Caco-2 (cell line): ENCODE measurements at regions not wholly inside any gene's neighbourhood (a gene's known extent, or its start where the extent isn't known, plus 50 kb on each side); places are given as distances from the start of the nearest gene placed in this dataset.

Source experiments
- BruUV-seq: library from RNA; stranded (reverse); fragments of 400-500 nt; replicated peaks from 2 replicates; lab custom pipeline; 2021; lab: Mats Ljungman, UMichigan
- CTCF ChIA-PET: fragments of 300-600 bp; sonication (Branson Sonifier 250); formaldehyde crosslinking; loops from one replicate; lab custom pipeline; 2022; ENCODE audit warnings: antibody characterized with exemption; lab: Charles Lee
- POLR2A ChIA-PET: fragments of 300-600 bp; sonication (Branson Sonifier 250); formaldehyde crosslinking; loops from one replicate; lab custom pipeline; 2022; ENCODE audit warnings: antibody characterized with exemption; lab: Charles Lee
- DNase-seq, 2 experiments: peaks; one replicate each; pipeline versions ENCODE4 v3.0.0 to v3.0.0-alpha.2; 2020 to 2022
- H3K27me3 ChIP-seq: replicated peaks from 2 replicates; pipeline ENCODE4 v1.6.0; 2011; ENCODE audit warnings: low read length; ENCODE audit not compliant: control insufficient read depth, insufficient read depth
- H3K36me3 ChIP-seq: 2 replicates; pipeline ENCODE4 v1.5.1; 2011; ENCODE audit warnings: low read length; ENCODE audit not compliant: control insufficient read depth, insufficient read depth
- H3K4me1 ChIP-seq: fragments of 250-450 bp; sonication (Bioruptor Pico); 2 replicates; pipeline ENCODE4 v1.5.1; 2020; ENCODE audit warnings: mild to moderate bottlenecking
- H3K4me3 ChIP-seq: 2 replicates; pipeline ENCODE4 v1.5.1; 2011; ENCODE audit warnings: low read depth, mild to moderate bottlenecking, control low read depth, low read length
- H3K9me3 ChIP-seq: fragments of 250-450 bp; sonication (Bioruptor Pico); 2 replicates; pipeline ENCODE4 v1.5.1; 2020; ENCODE audit warnings: mild to moderate bottlenecking, moderate library complexity
- H3K27ac Mint-ChIP-seq: one replicate; pipeline ENCODE4 v1.8.0; 2022; ENCODE audit warnings: mixed read lengths; ENCODE audit not compliant: unreplicated experiment
- H3K27me3 Mint-ChIP-seq: one replicate; pipeline ENCODE4 v1.8.0; 2022; ENCODE audit warnings: mixed read lengths; ENCODE audit not compliant: insufficient read depth, unreplicated experiment
- H3K36me3 Mint-ChIP-seq: one replicate; pipeline ENCODE4 v1.8.0; 2022; ENCODE audit warnings: mild to moderate bottlenecking, mixed read lengths; ENCODE audit not compliant: insufficient read depth, unreplicated experiment
- H3K4me1 Mint-ChIP-seq: one replicate; pipeline ENCODE4 v1.8.0; 2022; ENCODE audit warnings: low read depth, mixed read lengths; ENCODE audit not compliant: unreplicated experiment
- H3K4me3 Mint-ChIP-seq: one replicate; pipeline ENCODE4 v1.8.0; 2022; ENCODE audit warnings: mild to moderate bottlenecking, moderate library complexity, mixed read lengths; ENCODE audit not compliant: unreplicated experiment
- H3K9me3 Mint-ChIP-seq: one replicate; pipeline ENCODE4 v1.8.0; 2022; ENCODE audit warnings: mixed read lengths; ENCODE audit not compliant: unreplicated experiment
- CTCF ChIP-seq, 2 experiments: fragments of 200-600 bp in 1 of 2; IDR thresholded peaks; 1 replicate in 1 of 2; 2 replicates in 1 of 2; pipeline versions ENCODE4 v1.5.1 to v1.8.0; 2011 to 2022; ENCODE audit warnings: antibody characterized with exemption in 1 of 2, control low read depth in 1 of 2, inconsistent platforms in 1 of 2, low read depth in 1 of 2, low read length in 1 of 2, mild to moderate bottlenecking in 1 of 2, moderate library complexity in 1 of 2; ENCODE audit not compliant: insufficient read depth in 1 of 2, severe bottlenecking in 1 of 2, unreplicated experiment in 1 of 2
- intact Hi-C: fragments of 100-400 bp; cut with micrococcal nuclease; formaldehyde crosslinking; loops from one replicate; pipeline ENCODE4 v1.10.0; 2022; ENCODE audit not compliant: unreplicated experiment

DNA sequence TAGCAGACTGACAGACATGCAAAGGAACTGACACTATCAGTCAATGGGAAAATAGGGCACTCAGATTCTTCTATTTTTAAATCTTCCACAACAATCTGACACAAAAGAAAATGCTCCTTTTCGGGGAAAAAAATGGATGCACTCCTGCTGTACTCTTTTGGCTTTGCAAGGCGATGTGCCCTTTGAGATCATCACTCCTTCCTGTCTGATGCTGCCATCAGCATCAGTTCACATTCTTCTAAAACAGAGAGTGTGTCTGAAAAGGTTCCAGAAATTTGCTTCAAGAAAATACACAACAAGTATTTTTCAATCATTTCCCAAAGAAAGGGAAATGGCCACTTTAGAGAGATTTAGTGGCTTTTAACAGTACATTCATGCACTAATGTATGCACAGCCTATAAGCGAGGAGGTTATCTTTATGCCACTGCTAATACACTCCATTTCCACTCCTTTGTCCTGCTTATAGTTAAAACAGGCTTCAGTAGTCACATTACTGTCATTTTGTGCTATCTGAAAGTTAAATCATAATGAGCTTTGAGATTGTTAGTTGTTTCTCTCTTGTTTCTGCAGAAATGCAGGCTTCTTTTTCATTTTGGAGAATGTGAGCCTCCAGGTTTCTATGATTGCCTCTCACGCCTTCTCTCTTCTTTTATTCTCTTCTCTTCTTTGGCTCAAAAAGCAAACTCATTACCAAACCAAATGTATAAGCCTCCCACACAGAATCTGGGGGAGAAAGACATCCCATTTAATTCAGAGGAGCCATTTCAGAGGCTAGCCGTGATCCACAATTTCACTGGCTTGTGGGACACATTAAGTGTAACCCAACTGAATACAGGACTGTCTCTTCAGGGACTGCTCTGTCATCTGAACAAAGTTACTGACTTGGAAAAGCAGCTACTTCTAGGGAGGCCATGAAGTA is 110.9 kb upstream of the CCDC196 start:
- intact Hi-C loops = no loop called here
- POLR2A ChIA-PET = no interaction called here

GRCh38 chr14:66377574-66377973 is 108.6 kb upstream of the CCDC196 start:
- TF ChIP-seq CTCF (IDR thresholded peaks at IDR 0.05; ENCODE audit: insufficient read depth in 1 of 2, low read depth in 1 of 2, low read length in 1 of 2, severe bottlenecking in 1 of 2, unreplicated experiment in 1 of 2) = no peak
- H3K4me1 Mint-ChIP-seq = no peaks in the 10 kb centered on the region
- H3K4me1 ChIP-seq = no peaks in the 10 kb centered on the region
- H3K27me3 ChIP-seq = no peaks in the 10 kb centered on the region
- H3K27ac Mint-ChIP-seq = no peak overlapping the region
- H3K4me3 ChIP-seq = no peak overlapping the region
- no peak for DNase-seq
- peaks cover 16% of the 10 kb centered on the region for H3K27me3 Mint-ChIP-seq
- no peaks in the 10 kb centered on the region for H3K9me3 Mint-ChIP-seq
- no peaks in the 10 kb centered on the region for H3K9me3 ChIP-seq
- no TSS peak for BruUV-seq
- no peak overlapping the region for H3K4me3 Mint-ChIP-seq
- ChIA-PET CTCF (no interaction called here), POLR2A (no interaction called here)
- intact Hi-C loops = no loop called here
- no peaks in the 10 kb centered on the region for H3K36me3 ChIP-seq
- H3K36me3 Mint-ChIP-seq = no peaks in the 10 kb centered on the region

More for the DNA sequence above, 110.9 kb upstream of the CCDC196 start:
- no peaks in the 10 kb centered on the region for H3K4me1 ChIP-seq
- no peaks in the 10 kb centered on the region for H3K4me1 Mint-ChIP-seq
- no peaks in the 10 kb centered on the region for H3K27me3 ChIP-seq
- H3K9me3 Mint-ChIP-seq = no peaks in the 10 kb centered on the region
- H3K9me3 ChIP-seq = no peaks in the 10 kb centered on the region
- no peak for DNase-seq
- H3K27me3 Mint-ChIP-seq = peaks cover 16% of the 10 kb centered on the region
- no peak overlapping the region for H3K4me3 ChIP-seq
- no peak for TF ChIP-seq CTCF (IDR thresholded peaks at IDR 0.05; ENCODE audit: insufficient read depth in 1 of 2, low read depth in 1 of 2, low read length in 1 of 2, severe bottlenecking in 1 of 2, unreplicated experiment in 1 of 2)
- no TSS peak for BruUV-seq
- no peaks in the 10 kb centered on the region for H3K36me3 ChIP-seq
- H3K4me3 Mint-ChIP-seq = no peak overlapping the region
- CTCF ChIA-PET = no interaction called here
- no peak overlapping the region for H3K27ac Mint-ChIP-seq
- H3K36me3 Mint-ChIP-seq = no peaks in the 10 kb centered on the region

- Mint-ChIP-seq H3K27ac (no peak overlapping the region), H3K27me3 (peaks cover 12% of the 10 kb centered on the region), H3K4me3 (no peak overlapping the region), H3K4me1 (no peaks in the 10 kb centered on the region), H3K36me3 (no peaks in the 10 kb centered on the region), H3K9me3 (no peaks in the 10 kb centered on the region)
- no peaks in the 10 kb centered on the region for H3K9me3 ChIP-seq
- no peak for TF ChIP-seq CTCF (IDR thresholded peaks at IDR 0.05; ENCODE audit: insufficient read depth in 1 of 2, low read depth in 1 of 2, low read length in 1 of 2, severe bottlenecking in 1 of 2, unreplicated experiment in 1 of 2)
- BruUV-seq = no TSS peak
- no peaks in the 10 kb centered on the region for H3K36me3 ChIP-seq
- no peaks in the 10 kb centered on the region for H3K27me3 ChIP-seq
- DNase-seq = no peak
- no peaks in the 10 kb centered on the region for H3K4me1 ChIP-seq
- ChIA-PET POLR2A (no interaction called here), CTCF (no interaction called here)
- intact Hi-C loops = no loop called here
- no peak overlapping the region for H3K4me3 ChIP-seq
Observed at GRCh38 chr14:66378712-66379505, 107.3 kb upstream of the CCDC196 start.
